ENCODE measurements at regions not wholly inside any gene's neighbourhood (a gene's known extent, or its start where the extent isn't known, plus 50 kb on each side); places are given as distances from the start of the nearest gene placed in this dataset.

DNA sequence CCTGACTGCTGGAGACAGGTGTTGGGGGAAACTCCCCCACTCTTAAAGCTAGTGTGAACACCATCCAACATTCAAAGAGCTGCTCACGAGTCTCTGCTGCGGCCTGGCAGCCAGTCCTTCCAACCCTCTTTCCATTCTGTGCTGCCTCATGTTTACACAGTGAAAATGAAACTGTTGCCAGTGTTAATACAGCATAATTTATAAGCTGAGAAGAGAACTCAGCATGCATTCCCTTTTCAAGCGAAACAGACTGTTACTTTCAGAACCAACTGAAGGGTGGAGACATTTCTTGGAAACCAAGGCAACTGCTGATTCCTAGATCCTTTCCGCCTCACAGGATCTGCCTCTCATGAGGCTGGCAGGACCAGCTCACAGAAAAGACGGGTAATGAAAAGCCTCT is 533.8 kb upstream of the ID4 start:
- Histone ChIP-seq H3K36me3 (replicated peaks in 1 of 2; ENCODE audit: insufficient read depth in 1 of 2, low read depth in 2 of 2) (no peaks in the 10 kb centered on the region), H3K4me3 (no peak overlapping the region), H3K9me3 (no peaks in the 10 kb centered on the region), H3K27ac (peak overlapping the region in 2 of 4 donors; percentile 24 to 57), H3K27me3 (no peaks in the 10 kb centered on the region), H3K4me1 (no peaks in the 10 kb centered on the region)
- peak; percentile 71 for ATAC-seq
- 42 to 46% methylated on average over 5 of the region's 5 CpGs for WGBS, 2 donors
- DNase-seq = peak in 3 of 4 donors; percentile 12 to 14 (median 13)
- TF ChIP-seq, protein P1, sequence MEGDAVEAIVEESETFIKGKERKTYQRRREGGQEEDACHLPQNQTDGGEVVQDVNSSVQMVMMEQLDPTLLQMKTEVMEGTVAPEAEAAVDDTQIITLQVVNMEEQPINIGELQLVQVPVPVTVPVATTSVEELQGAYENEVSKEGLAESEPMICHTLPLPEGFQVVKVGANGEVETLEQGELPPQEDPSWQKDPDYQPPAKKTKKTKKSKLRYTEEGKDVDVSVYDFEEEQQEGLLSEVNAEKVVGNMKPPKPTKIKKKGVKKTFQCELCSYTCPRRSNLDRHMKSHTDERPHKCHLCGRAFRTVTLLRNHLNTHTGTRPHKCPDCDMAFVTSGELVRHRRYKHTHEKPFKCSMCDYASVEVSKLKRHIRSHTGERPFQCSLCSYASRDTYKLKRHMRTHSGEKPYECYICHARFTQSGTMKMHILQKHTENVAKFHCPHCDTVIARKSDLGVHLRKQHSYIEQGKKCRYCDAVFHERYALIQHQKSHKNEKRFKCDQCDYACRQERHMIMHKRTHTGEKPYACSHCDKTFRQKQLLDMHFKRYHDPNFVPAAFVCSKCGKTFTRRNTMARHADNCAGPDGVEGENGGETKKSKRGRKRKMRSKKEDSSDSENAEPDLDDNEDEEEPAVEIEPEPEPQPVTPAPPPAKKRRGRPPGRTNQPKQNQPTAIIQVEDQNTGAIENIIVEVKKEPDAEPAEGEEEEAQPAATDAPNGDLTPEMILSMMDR (IDR thresholded peaks at IDR 0.05) = no peak
- TF ChIP-seq POLR2A (IDR thresholded peaks at IDR 0.05) = no peak
- intact Hi-C loops (cut with DNase I) = no loop called here

DNA sequence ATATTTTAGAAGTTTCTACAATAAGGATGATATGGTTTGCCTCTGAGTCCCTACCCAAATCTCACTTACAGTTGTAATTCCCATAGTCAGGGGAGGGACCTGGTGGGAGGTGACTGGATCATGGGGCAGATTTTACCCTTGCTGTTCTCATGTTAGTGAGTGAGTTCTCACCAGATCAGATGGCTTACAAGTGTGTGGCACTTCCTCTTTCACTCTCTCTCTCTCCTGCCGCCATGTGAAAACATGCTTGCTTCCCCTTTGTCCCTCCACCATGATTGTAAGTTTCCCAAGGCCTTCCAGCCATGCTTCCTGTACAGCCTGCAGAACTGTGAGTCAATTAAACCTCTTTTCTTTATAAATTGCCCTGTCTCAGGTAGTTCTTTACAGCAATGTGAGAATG is 527.5 kb upstream of the ID4 start:
- TF ChIP-seq POLR2A (IDR thresholded peaks at IDR 0.05) = no peak
- TF ChIP-seq, protein P1 (IDR thresholded peaks at IDR 0.05) = no peak
- DNase-seq (no peak), ATAC-seq (no peak)
- no peaks in the 10 kb centered on the region for H3K36me3 ChIP-seq (replicated peaks in 1 of 2; ENCODE audit: insufficient read depth in 1 of 2, low read depth in 2 of 2)
- no peak overlapping the region for H3K4me3 ChIP-seq
- 73 to 95% methylated on average over 1 of the region's 1 CpG for WGBS, 2 donors
- H3K9me3 ChIP-seq = no peaks in the 10 kb centered on the region
- no peak overlapping the region for H3K27ac ChIP-seq
- intact Hi-C loops (cut with DNase I) = no loop called here
- H3K27me3 ChIP-seq = no peaks in the 10 kb centered on the region
- H3K4me1 ChIP-seq = no peaks in the 10 kb centered on the region

DNA sequence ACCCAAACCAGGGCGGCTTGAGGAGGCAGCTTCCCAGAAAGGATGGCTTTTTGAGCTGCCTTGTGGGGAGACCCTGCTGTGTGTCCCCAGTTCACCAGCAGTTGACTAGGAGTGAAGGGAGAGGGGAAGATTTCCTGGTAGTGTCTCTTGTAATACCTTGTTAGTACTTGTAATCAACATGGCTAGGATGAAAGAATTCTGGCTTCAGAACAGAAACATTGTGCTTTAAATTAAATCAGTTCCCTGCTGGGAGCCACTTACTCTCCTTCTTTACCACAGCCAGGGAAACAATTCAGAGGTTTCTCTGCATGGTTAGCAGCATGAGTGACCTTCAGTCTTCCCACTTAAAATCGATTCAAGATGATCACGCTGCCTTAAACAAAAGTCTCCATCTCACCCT is 525.4 kb upstream of the ID4 start:
- TF ChIP-seq, protein P1 (IDR thresholded peaks at IDR 0.05) = no peak
- no peak for TF ChIP-seq POLR2A (IDR thresholded peaks at IDR 0.05)
- no peak for ATAC-seq
- intact Hi-C loops (cut with DNase I) = no loop called here
- no peak for DNase-seq
- Histone ChIP-seq H3K27me3 (no peaks in the 10 kb centered on the region), H3K4me3 (no peak overlapping the region), H3K36me3 (replicated peaks in 1 of 2; ENCODE audit: insufficient read depth in 1 of 2, low read depth in 2 of 2) (no peaks in the 10 kb centered on the region), H3K9me3 (no peaks in the 10 kb centered on the region), H3K4me1 (no peaks in the 10 kb centered on the region), H3K27ac (no peak overlapping the region)
- 38 to 40% methylated on average over 3 of the region's 3 CpGs for WGBS, 2 donors

DNA sequence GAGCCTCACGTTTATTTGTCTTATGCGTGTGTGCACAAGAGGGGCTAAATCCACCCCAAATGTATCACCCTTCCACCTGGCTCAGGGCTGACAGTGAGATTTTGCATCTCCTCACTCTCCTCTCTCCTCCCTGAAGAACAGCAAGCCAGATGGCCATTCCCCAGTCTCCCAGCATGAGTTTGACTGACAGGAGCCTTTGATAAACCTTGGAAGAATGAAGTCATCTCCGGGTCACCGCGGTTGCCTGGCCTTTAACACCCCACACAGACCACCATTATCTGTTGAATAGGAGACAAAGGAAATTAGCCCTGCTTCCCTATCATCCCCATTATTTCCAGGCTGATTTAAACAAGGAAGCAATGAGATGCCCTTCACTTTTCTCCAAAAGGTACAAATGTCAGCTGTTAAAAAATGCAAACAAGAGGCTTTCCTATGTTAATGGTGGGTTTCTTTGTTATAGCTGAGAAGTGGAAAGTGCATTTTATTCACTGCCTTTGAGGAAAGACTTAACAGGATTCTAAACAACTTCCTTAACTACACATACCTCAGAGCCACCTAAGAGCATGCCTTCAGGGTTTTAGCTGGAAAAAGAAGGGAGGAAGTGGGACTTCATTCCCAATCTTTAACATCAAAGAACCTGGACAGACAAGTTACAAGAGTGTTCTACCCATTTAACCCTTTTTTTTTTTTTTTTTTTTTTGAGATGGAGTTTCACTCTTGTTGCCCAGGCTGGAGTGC is 524.8 kb upstream of the ID4 start:
- TF ChIP-seq POLR2A (IDR thresholded peaks at IDR 0.05) = no peak
- TF ChIP-seq, protein P1 (IDR thresholded peaks at IDR 0.05) = no peak

DNA sequence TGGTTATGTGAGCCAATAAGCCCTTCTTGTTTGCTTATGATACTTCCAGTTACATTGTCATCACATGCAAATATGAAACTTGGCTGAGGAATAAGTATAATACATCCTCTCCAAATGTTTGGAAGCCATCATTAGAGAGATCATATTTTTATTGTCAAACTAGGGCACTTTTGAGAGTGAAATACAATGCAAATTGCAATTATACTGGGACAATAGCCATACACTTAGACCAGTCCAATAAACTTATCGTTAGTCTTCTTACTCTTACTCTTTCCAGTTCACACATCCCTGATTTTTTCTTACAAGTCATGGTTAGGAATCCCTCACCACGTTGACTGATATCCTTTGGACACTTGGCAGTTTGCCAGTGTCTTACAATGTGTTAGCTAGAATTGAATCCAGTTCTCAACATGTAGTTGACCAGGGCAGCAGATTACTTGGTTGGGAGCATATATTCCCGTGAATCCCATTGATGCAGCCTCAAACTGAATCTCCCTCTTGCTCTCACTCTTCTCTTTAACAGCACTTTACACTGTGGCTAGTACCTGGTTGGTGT is 519.7 kb upstream of the ID4 start:
- no peak for ATAC-seq
- no peaks in the 10 kb centered on the region for H3K27me3 ChIP-seq
- TF ChIP-seq, protein P1 (IDR thresholded peaks at IDR 0.05) = no peak
- TF ChIP-seq POLR2A (IDR thresholded peaks at IDR 0.05) = no peak
- intact Hi-C loops (cut with DNase I) = no loop called here
- no peak overlapping the region for H3K4me3 ChIP-seq
- no peaks in the 10 kb centered on the region for H3K36me3 ChIP-seq (replicated peaks in 1 of 2; ENCODE audit: insufficient read depth in 1 of 2, low read depth in 2 of 2)
- WGBS, 2 donors = 45 to 66% methylated on average over 3 of the region's 3 CpGs
- no peak overlapping the region for H3K27ac ChIP-seq
- no peaks in the 10 kb centered on the region for H3K9me3 ChIP-seq
- no peaks in the 10 kb centered on the region for H3K4me1 ChIP-seq
- DNase-seq = no peak

More for the DNA sequence above, 524.8 kb upstream of the ID4 start:
- DNase-seq = no peak
- no peaks in the 10 kb centered on the region for H3K27me3 ChIP-seq
- WGBS, 2 donors = 18% methylated on average over 5 of the region's 5 CpGs
- no peak for ATAC-seq
- no peaks in the 10 kb centered on the region for H3K4me1 ChIP-seq
- H3K36me3 ChIP-seq (replicated peaks in 1 of 2; ENCODE audit: insufficient read depth in 1 of 2, low read depth in 2 of 2) = no peaks in the 10 kb centered on the region
- no peaks in the 10 kb centered on the region for H3K9me3 ChIP-seq
- no peak overlapping the region for H3K4me3 ChIP-seq
- intact Hi-C loops (cut with DNase I) = no loop called here
- no peak overlapping the region for H3K27ac ChIP-seq
